AG20443 (cell line): ENCODE measurements at regions not wholly inside any gene's neighbourhood (a gene's known extent, or its start where the extent isn't known, plus 50 kb on each side); places are given as distances from the start of the nearest gene placed in this dataset.
"Not testable (repeated sequence)": the region's sequence is repeated elsewhere in the genome, so short reads cannot be mapped to it uniquely, and the experiment has no call there.

Experiments used
- DNase-seq: peaks from one replicate; pipeline ENCODE4 v3.0.0; 2012; ENCODE audit warnings: low spot score, mixed read lengths

GRCh38 chr1:195933835-195934234 lies 674.4 kb downstream of the KCNT2 start:
- no peak for DNase-seq

- DNase-seq: no peak
These were observed 692.4 kb downstream of the KCNT2 start for GRCh38 chr1:195915826-195916225.

GRCh38 chr1:195909061-195909460 lies 699.2 kb downstream of the KCNT2 start:
- DNase-seq: no peak

GRCh38 chr1:195908121-195908520 lies 700.1 kb downstream of the KCNT2 start:
- DNase-seq: no peak

GRCh38 chr1:195903203-195903602 lies 705.0 kb downstream of the KCNT2 start:
- no peak for DNase-seq

- DNase-seq: no peak
These were observed 705.5 kb downstream of the KCNT2 start for GRCh38 chr1:195902779-195903178.

- peak; percentile 14 for DNase-seq
These were observed 708.4 kb downstream of the KCNT2 start for GRCh38 chr1:195899762-195900352.

- DNase-seq: no peak
These were observed 709.3 kb downstream of the KCNT2 start for GRCh38 chr1:195898924-195899323.

- no peak for DNase-seq
These were observed 709.9 kb downstream of the KCNT2 start for GRCh38 chr1:195898373-195898772.

- DNase-seq: no peak
These were observed 711.2 kb downstream of the KCNT2 start for GRCh38 chr1:195897076-195897475.

- no peak for DNase-seq
These were observed 713.8 kb downstream of the KCNT2 start for GRCh38 chr1:195894411-195894810.

- no peak for DNase-seq
These were observed 722.2 kb downstream of the KCNT2 start for GRCh38 chr1:195886000-195886399.

- no peak for DNase-seq
These were observed 729.8 kb downstream of the KCNT2 start for GRCh38 chr1:195878478-195878877.

- no peak for DNase-seq
These were observed 731.4 kb downstream of the KCNT2 start for GRCh38 chr1:195876792-195877191.

- DNase-seq: no peak
These were observed 735.9 kb downstream of the KCNT2 start for GRCh38 chr1:195872376-195872775.

GRCh38 chr1:195867638-195868037 lies 740.6 kb downstream of the KCNT2 start:
- no peak for DNase-seq

GRCh38 chr1:195866781-195867222 lies 741.4 kb downstream of the KCNT2 start:
- no peak for DNase-seq

GRCh38 chr1:195866091-195866780 lies 742.0 kb downstream of the KCNT2 start:
- DNase-seq: no peak

GRCh38 chr1:195851804-195852203 lies 756.4 kb downstream of the KCNT2 start:
- no peak for DNase-seq

GRCh38 chr1:195851016-195851601 lies 757.1 kb downstream of the KCNT2 start:
- no peak for DNase-seq

- no peak for DNase-seq
These were observed 759.1 kb downstream of the KCNT2 start for GRCh38 chr1:195849180-195849579.

GRCh38 chr1:195847957-195848875 lies 760.0 kb downstream of the KCNT2 start:
- DNase-seq: not testable (repeated sequence)
